HepG2 (cell line): ENCODE measurements at regions not wholly inside any gene's neighbourhood (a gene's known extent, or its start where the extent isn't known, plus 50 kb on each side); places are given as distances from the start of the nearest gene placed in this dataset.
A peak's percentile ranks its signal among the peaks of the same experiment; 100 is the strongest.

ENCODE experiments used
- ATAC-seq: fragments of 200-7000 bp; cut with Tn5 transposase; 3 replicates; pipeline ENCODE4 v1.9.1; 2020; ENCODE audit warnings: mild to moderate bottlenecking, moderate library complexity
- BruUV-seq: library from RNA; stranded (reverse); fragments of 400-500 nt; replicated peaks from 2 replicates; lab custom pipeline; 2021; lab: Mats Ljungman, UMichigan
- CTCF ChIA-PET: fragments of 300-600 bp; formaldehyde crosslinking; extraction: SDS; loops from one replicate; lab custom pipeline; 2021; ENCODE audit warnings: low total read pairs, inconsistent platforms, low intra/inter-chr PET ratio; lab: Yijun Ruan, JAX
- POLR2A ChIA-PET: fragments of 350-600 bp; sonication (Branson Sonifier 250); formaldehyde crosslinking; loops from one replicate; lab custom pipeline; 2020; ENCODE audit warnings: antibody characterized with exemption, inconsistent platforms; lab: Yijun Ruan, JAX
- DNase-seq: peaks from one replicate; pipeline ENCODE4 v3.0.0-alpha.2; 2015; ENCODE audit warnings: low spot score
- FAIRE-seq: peaks from 3 replicates; lab custom pipeline; 2011; peaks lifted over from hg19 to GRCh38; lab: Jason Lieb, UNC
- H2AFZ ChIP-seq: one replicate; pipeline ENCODE4 v1.6.1; 2011; ENCODE audit warnings: low read length, inconsistent platforms
- H3K27ac ChIP-seq: fragments of 300-600 bp; 3 replicates; pipeline ENCODE4 v1.8.0; 2011; ENCODE audit warnings: mixed run types, mild to moderate bottlenecking, mixed read lengths, low read length, inconsistent platforms; ENCODE audit not compliant: insufficient read depth; ENCODE audit errors: extremely low read length
- H3K27me3 ChIP-seq, 2 experiments: fragments of 200-600 bp in 1 of 2; 2 replicates in 1 of 2; 3 replicates in 1 of 2; pipeline versions ENCODE4 v1.6.0 to v1.8.0; 2011; ENCODE audit warnings: low read length in 2 of 2, mild to moderate bottlenecking in 2 of 2, moderate library complexity in 2 of 2, inconsistent platforms in 1 of 2; ENCODE audit not compliant: insufficient read depth in 2 of 2, control insufficient read depth in 1 of 2
- H3K36me3 ChIP-seq, 2 experiments: fragments of 200-600 bp in 1 of 2; replicated peaks in 1 of 2; 2 replicates in 1 of 2; 3 replicates in 1 of 2; pipeline versions ENCODE4 v1.5.1 to v1.8.0; 2011; ENCODE audit warnings: low read length in 2 of 2, inconsistent platforms in 1 of 2; ENCODE audit not compliant: insufficient read depth in 2 of 2, control insufficient read depth in 1 of 2
- H3K4me1 ChIP-seq: 2 replicates; pipeline ENCODE4 v1.5.1; 2012; ENCODE audit warnings: low read length, inconsistent platforms; ENCODE audit not compliant: insufficient read depth
- H3K4me2 ChIP-seq: 2 replicates; pipeline ENCODE4 v1.6.0; 2011; ENCODE audit warnings: low read depth, low read length, inconsistent platforms
- H3K4me3 ChIP-seq, 3 experiments: fragments of 200-600 bp in 1 of 3; sonication (generic), shearing (Covaris generic) in 1 of 3; replicated peaks in 1 of 3; 2 replicates each; pipeline ENCODE4 v1.5.1; 2011 to 2016; ENCODE audit warnings: low read length in 3 of 3, inconsistent platforms in 2 of 3, low read depth in 2 of 3, mild to moderate bottlenecking in 2 of 3, control low read depth in 1 of 3, mixed read lengths in 1 of 3; ENCODE audit not compliant: insufficient read depth in 1 of 3
- H3K79me2 ChIP-seq: one replicate; pipeline ENCODE4 v1.6.1; 2011; ENCODE audit warnings: low read length, inconsistent platforms; ENCODE audit not compliant: insufficient read depth
- H3K9ac ChIP-seq: 2 replicates; pipeline ENCODE4 v1.6.0; 2011; ENCODE audit warnings: mild to moderate bottlenecking, low read depth, low read length, inconsistent platforms; ENCODE audit not compliant: insufficient read depth
- H3K9me3 ChIP-seq: 2 replicates; pipeline ENCODE4 v1.5.1; 2012; ENCODE audit warnings: mild to moderate bottlenecking, low read length
- H4K20me1 ChIP-seq: 2 replicates; pipeline ENCODE4 v1.6.0; 2011; ENCODE audit warnings: inconsistent platforms, mild to moderate bottlenecking, low read length, moderate library complexity; ENCODE audit not compliant: insufficient read depth
- ATF4 ChIP-seq, 2 experiments: fragments of 450-650 bp in 1 of 2; sonication (generic) in 1 of 2; formaldehyde crosslinking; IDR thresholded peaks; 2 replicates each; pipeline versions ENCODE4 v1.5.0 to v1.8.0; 2020 to 2022; ENCODE audit warnings: mild to moderate bottlenecking in 1 of 2, missing genetic modification reagents in 1 of 2
- CEBPG ChIP-seq: IDR thresholded peaks from 2 replicates; pipeline ENCODE4 v1.6.1; 2016
- CSRNP1 ChIP-seq: sonication (generic); formaldehyde crosslinking; IDR thresholded peaks from 2 replicates; pipeline ENCODE4 v1.8.1; 2023; ENCODE audit warnings: mild to moderate bottlenecking, missing genetic modification reagents
- ERF ChIP-seq: IDR thresholded peaks from 2 replicates; pipeline ENCODE4 v1.6.1; 2018; ENCODE audit warnings: missing biosample characterization, missing genetic modification reagents
- HIC2 ChIP-seq: sonication (generic); formaldehyde crosslinking; IDR thresholded peaks from 2 replicates; pipeline ENCODE4 v1.9.0; 2022; ENCODE audit warnings: low read depth, missing genetic modification reagents
- NFIC ChIP-seq: IDR thresholded peaks from 2 replicates; pipeline ENCODE4 v1.6.1; 2012; ENCODE audit warnings: mild to moderate bottlenecking, low read length, inconsistent platforms
- SATB2 ChIP-seq: sonication (generic); formaldehyde crosslinking; IDR thresholded peaks from 2 replicates; pipeline ENCODE4 v1.5.0; 2020; ENCODE audit warnings: missing genetic modification reagents
- SKI ChIP-seq: fragments of 450-650 bp; IDR thresholded peaks from one replicate; pipeline ENCODE4 v1.6.1; 2018; ENCODE audit warnings: mild to moderate bottlenecking; ENCODE audit not compliant: partially characterized antibody
- TBX3 ChIP-seq: fragments of 450-650 bp; IDR thresholded peaks from 2 replicates; pipeline ENCODE4 v1.6.1; 2017; ENCODE audit warnings: antibody characterized with exemption, mild to moderate bottlenecking, inconsistent platforms, borderline replicate concordance
- ZBTB20 ChIP-seq: sonication (generic); formaldehyde crosslinking; IDR thresholded peaks from 2 replicates; pipeline ENCODE4 v1.8.1; 2023; ENCODE audit warnings: missing genetic modification reagents, low read depth, mild to moderate bottlenecking, borderline replicate concordance
- ZNF124 ChIP-seq: sonication (generic); formaldehyde crosslinking; IDR thresholded peaks from 2 replicates; pipeline ENCODE4 v1.4.0; 2020; ENCODE audit warnings: missing genetic modification reagents
- WGBS: methylation state at CpG from one replicate; pipeline ENCODE4 v1.1.6; 2017; ENCODE audit warnings: low lambda C conversion rate; 5-methylcytosine and 5-hydroxymethylcytosine counted together
- in situ Hi-C: cut with HindIII; loops from 2 replicates; pipeline ENCODE4 v1.10.0; 2017; ENCODE audit warnings: low pct_unique_long_range_greater_than_20kb; ENCODE audit not compliant: extremely low pct_ligation_motif_present
- intact Hi-C: fragments of 100-400 bp; cut with micrococcal nuclease; formaldehyde crosslinking; loops from one replicate; pipeline ENCODE4 v1.10.0; 2022; ENCODE audit not compliant: unreplicated experiment
- TF ChIP-seq, protein P1 (sequence below): sonication (generic); formaldehyde crosslinking; IDR thresholded peaks from 2 replicates; pipeline ENCODE4 v1.5.1; 2020; ENCODE audit warnings: missing genetic modification reagents, mild to moderate bottlenecking, borderline replicate concordance

DNA sequence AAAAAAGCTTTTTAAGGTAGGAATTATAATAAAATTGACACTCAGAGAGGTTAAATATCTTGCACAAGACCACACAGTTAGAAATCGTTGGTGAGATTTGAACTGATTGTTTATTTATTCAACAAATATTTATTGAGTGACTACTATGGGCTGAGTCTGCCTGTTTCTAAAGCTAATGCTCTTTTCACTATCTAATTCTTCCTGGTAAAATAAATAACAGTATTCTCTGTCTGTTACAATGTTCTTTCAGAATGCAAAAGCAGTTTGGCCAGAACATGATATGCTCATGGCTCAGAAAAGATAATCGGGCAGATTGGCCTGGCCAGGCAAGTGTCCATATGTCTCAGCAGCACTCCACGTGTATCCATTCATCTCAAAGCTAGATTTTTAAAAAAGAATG, 82.0 kb downstream of the BTG1 start (continued):
- TF ChIP-seq, protein P1, sequence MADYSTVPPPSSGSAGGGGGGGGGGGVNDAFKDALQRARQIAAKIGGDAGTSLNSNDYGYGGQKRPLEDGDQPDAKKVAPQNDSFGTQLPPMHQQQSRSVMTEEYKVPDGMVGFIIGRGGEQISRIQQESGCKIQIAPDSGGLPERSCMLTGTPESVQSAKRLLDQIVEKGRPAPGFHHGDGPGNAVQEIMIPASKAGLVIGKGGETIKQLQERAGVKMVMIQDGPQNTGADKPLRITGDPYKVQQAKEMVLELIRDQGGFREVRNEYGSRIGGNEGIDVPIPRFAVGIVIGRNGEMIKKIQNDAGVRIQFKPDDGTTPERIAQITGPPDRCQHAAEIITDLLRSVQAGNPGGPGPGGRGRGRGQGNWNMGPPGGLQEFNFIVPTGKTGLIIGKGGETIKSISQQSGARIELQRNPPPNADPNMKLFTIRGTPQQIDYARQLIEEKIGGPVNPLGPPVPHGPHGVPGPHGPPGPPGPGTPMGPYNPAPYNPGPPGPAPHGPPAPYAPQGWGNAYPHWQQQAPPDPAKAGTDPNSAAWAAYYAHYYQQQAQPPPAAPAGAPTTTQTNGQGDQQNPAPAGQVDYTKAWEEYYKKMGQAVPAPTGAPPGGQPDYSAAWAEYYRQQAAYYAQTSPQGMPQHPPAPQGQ (CRISPR knock-in tag): no peak
- no peak for TF ChIP-seq SKI
- no peak for TF ChIP-seq ERF (CRISPR knock-in tag)
- no peak for TF ChIP-seq SATB2 (CRISPR knock-in tag)
- no peak for TF ChIP-seq TBX3

DNA sequence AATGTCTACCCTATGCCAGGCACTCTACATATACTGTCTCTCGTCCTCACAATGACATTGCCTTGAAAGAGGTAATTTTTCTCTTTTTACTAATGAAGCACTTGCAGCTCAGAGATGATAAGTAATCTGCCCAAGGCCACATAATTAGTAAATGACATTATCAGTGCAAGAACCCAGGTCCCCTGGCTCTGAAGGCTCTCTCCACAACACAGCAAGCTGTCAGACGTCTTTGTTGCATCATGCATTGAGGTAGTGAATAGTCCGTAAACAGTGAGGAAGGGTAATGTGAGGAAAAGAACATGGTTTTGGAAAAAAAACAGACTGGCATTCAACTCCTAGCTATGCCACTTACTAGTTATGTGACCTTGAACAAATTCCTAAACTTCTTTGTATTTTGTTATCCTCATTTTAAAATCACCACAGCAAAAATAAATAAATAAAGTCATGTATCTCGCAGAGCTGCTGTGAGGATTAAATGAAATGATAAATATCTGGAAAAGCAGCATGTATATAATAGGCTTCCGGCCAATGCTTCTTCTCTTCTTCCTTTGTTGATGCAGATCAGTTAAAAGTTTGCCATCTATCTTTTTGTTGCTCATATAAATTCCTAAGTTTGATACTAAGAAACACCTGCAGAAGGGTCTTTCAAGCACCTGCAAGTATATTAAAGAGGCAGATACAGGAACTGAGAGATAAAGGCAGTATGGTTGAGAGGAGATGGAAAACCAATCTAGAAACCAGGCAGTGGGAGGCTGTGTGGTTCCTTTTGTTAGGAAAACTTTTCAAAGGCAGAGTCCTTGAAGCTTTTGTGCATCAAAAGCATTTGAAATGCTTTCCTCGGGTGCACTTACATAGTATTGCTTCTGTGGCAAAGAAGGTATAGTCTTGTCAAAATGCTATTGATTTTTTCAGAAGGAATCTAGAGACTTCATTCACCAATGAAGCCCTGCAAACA, 82.8 kb downstream of the BTG1 start:
- H3K9me3 ChIP-seq: no peaks in the 10 kb centered on the region
- H3K36me3 ChIP-seq: no peaks in the 10 kb centered on the region
- POLR2A ChIA-PET: interaction anchor here (1.2 to 4.9 kb wide), 2 partner anchors 79 to 82 kb away, joined by 3 to 36 read pairs; partner anchors contain the start of gene BTG1
- FAIRE-seq (no peak), ATAC-seq (peak; percentile 17; the same call in 1 of the 3 replicates), DNase-seq (no peak)
- no peak for TF ChIP-seq NFIC
- no peak for TF ChIP-seq HIC2 (CRISPR knock-in tag)
- no peak for TF ChIP-seq ZBTB20 (CRISPR knock-in tag)
- TF ChIP-seq ZNF124: peak; percentile 50; the same call in 1 of the 2 replicates
- peak; percentile 31 for TF ChIP-seq CEBPG
- TF ChIP-seq ATF4 (CRISPR knock-in tag; IDR thresholded peaks at IDR 0.05): peak in 1 of 2 experiments; percentile 89; a peak in 2 of 4 replicates
- TF ChIP-seq CSRNP1 (CRISPR knock-in tag): no peak
- no peak overlapping the region for H3K4me3 ChIP-seq
- H3K27me3 ChIP-seq: no peaks in the 10 kb centered on the region
- in situ Hi-C loops: no loop called here
- H4K20me1 ChIP-seq: no peaks in the 10 kb centered on the region
- BruUV-seq: no TSS peak
- no peak overlapping the region for H3K27ac ChIP-seq
- peak overlapping the region; percentile 6; the same call in 1 of the 2 replicates for H3K4me2 ChIP-seq
- intact Hi-C loops: no loop called here
- 27% methylated on average over 6 of the region's 6 CpGs for WGBS
- no peak overlapping the region for H3K9ac ChIP-seq
- H3K4me1 ChIP-seq: peaks cover 42% of the 10 kb centered on the region
- H2AFZ ChIP-seq: no peak overlapping the region
- CTCF ChIA-PET: no interaction called here
- H3K79me2 ChIP-seq: no peaks in the 10 kb centered on the region
